Stimulated activated CD4-positive, alpha-beta T cell treated with anti-CD3 and anti-CD28 coated beads, TNF-alpha, amount 100 ng/mL, for 4 hours (primary cell): ENCODE measurements at regions not wholly inside any gene's neighbourhood (a gene's known extent, or its start where the extent isn't known, plus 50 kb on each side); places are given as distances from the start of the nearest gene placed in this dataset.

ENCODE experiments used
- DNase-seq, 3 experiments: peaks; one replicate each; pipeline ENCODE4 v3.0.0-alpha.2; 2020; ENCODE audit warnings: low read depth in 3 of 3

- DNase-seq = no peak
Observed at GRCh38 chr10:124303662-124304418, 114.9 kb downstream of the OAT start.

GRCh38 chr10:124302951-124303505, 115.7 kb downstream of the OAT start:
- DNase-seq = no peak

GRCh38 chr10:124301736-124302135, 117.0 kb downstream of the OAT start:
- no peak for DNase-seq

- no peak for DNase-seq
Observed at GRCh38 chr10:124300735-124301134, 118.0 kb downstream of the OAT start.

GRCh38 chr10:124300224-124300623, 118.5 kb downstream of the OAT start:
- DNase-seq = no peak

- no peak for DNase-seq
Observed at GRCh38 chr10:124299696-124300095, 119.0 kb downstream of the OAT start.

- no peak for DNase-seq
Observed at GRCh38 chr10:124298891-124299290, 119.8 kb downstream of the OAT start.

- no peak for DNase-seq
Observed at GRCh38 chr10:124296813-124297788, 121.6 kb downstream of the OAT start.

GRCh38 chr10:124296121-124296812, 122.5 kb downstream of the OAT start:
- DNase-seq = no peak

GRCh38 chr10:124294811-124295770, 123.6 kb downstream of the OAT start:
- DNase-seq = no peak

- DNase-seq = no peak
Observed at GRCh38 chr10:124293616-124294449, 124.9 kb downstream of the OAT start.

GRCh38 chr10:124292911-124293615, 125.7 kb downstream of the OAT start:
- no peak for DNase-seq

GRCh38 chr10:124291001-124291701, 127.6 kb downstream of the OAT start:
- no peak for DNase-seq

- no peak for DNase-seq
Observed at GRCh38 chr10:124289851-124290795, 128.6 kb downstream of the OAT start.

GRCh38 chr10:124288928-124289850, 129.5 kb downstream of the OAT start:
- no peak for DNase-seq

- no peak for DNase-seq
Observed at GRCh38 chr10:124288486-124288885, 130.2 kb downstream of the OAT start.
